Cardiac muscle cell (in vitro differentiated cells and primary cell): ENCODE measurements at regions not wholly inside any gene's neighbourhood (a gene's known extent, or its start where the extent isn't known, plus 50 kb on each side); places are given as distances from the start of the nearest gene placed in this dataset.

Experiments used
- DNase-seq, 2 donors: peaks; one replicate each; pipeline versions ENCODE4 v3.0.0 to v3.0.0-alpha.2; 2010 to 2017; ENCODE audit warnings: low read depth in 1 of 2, low spot score in 1 of 2
- H3K27ac ChIP-seq: fragments of 200-600 bp; sonication (generic); 2 replicates; pipeline ENCODE4 v1.5.1; 2016
- H3K27me3 ChIP-seq: fragments of 200-600 bp; sonication (generic); 2 replicates; pipeline ENCODE4 v1.6.0; 2016; ENCODE audit warnings: control low read depth
- H3K36me3 ChIP-seq: fragments of 200-600 bp; sonication (generic); 2 replicates; pipeline ENCODE4 v1.5.1; 2016; ENCODE audit warnings: control low read depth
- H3K4me1 ChIP-seq: fragments of 200-600 bp; sonication (generic); 2 replicates; pipeline ENCODE4 v1.8.1; 2017; ENCODE audit warnings: low read depth, mild to moderate bottlenecking, mixed run types
- H3K4me3 ChIP-seq: fragments of 200-600 bp; sonication (generic); 2 replicates; pipeline ENCODE4 v1.5.1; 2016; ENCODE audit warnings: mild to moderate bottlenecking
- H3K9me3 ChIP-seq: fragments of 200-600 bp; sonication (generic); 2 replicates; pipeline ENCODE4 v1.5.1; 2017; ENCODE audit warnings: low read depth, mild to moderate bottlenecking, control low read depth
- TF ChIP-seq, protein P1 (sequence below): IDR thresholded peaks from 2 replicates; pipeline ENCODE4 v1.5.1; 2012; ENCODE audit warnings: low read depth, mild to moderate bottlenecking, low read length

- Histone ChIP-seq H3K9me3 (no peaks in the 10 kb centered on the region), H3K4me1 (peaks cover 4% of the 10 kb centered on the region), H3K36me3 (no peaks in the 10 kb centered on the region), H3K4me3 (no peak overlapping the region), H3K27me3 (no peaks in the 10 kb centered on the region), H3K27ac (no peak overlapping the region)
- TF ChIP-seq, protein P1, sequence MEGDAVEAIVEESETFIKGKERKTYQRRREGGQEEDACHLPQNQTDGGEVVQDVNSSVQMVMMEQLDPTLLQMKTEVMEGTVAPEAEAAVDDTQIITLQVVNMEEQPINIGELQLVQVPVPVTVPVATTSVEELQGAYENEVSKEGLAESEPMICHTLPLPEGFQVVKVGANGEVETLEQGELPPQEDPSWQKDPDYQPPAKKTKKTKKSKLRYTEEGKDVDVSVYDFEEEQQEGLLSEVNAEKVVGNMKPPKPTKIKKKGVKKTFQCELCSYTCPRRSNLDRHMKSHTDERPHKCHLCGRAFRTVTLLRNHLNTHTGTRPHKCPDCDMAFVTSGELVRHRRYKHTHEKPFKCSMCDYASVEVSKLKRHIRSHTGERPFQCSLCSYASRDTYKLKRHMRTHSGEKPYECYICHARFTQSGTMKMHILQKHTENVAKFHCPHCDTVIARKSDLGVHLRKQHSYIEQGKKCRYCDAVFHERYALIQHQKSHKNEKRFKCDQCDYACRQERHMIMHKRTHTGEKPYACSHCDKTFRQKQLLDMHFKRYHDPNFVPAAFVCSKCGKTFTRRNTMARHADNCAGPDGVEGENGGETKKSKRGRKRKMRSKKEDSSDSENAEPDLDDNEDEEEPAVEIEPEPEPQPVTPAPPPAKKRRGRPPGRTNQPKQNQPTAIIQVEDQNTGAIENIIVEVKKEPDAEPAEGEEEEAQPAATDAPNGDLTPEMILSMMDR = no peak
- DNase-seq = no peak
Observed at GRCh38 chr6:90463359-90463758, 123.5 kb downstream of the MAP3K7 start.

DNA sequence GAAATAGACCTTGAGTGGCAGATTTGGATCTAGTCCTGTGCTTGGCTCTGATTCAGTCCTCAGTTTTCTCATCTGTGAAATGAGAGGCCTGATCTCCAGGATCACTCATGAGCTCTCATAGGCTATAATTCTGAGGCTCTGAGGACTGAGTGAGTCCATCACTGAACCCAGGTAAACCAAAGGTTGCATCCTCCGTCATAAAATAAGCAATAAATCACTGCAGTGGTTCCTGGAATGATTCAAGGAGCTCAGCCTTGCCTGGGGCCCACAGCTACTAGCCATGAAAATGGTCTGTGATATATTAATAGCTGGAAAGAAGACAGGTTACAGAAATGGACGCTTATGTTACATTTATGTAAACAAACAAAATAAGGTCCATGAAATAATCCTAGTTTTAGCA lies 124.8 kb downstream of the MAP3K7 start:
- H3K4me3 ChIP-seq = no peak overlapping the region
- peaks cover 4% of the 10 kb centered on the region for H3K4me1 ChIP-seq
- H3K27ac ChIP-seq = no peak overlapping the region
- H3K9me3 ChIP-seq = no peaks in the 10 kb centered on the region
- TF ChIP-seq, protein P1 = no peak
- DNase-seq = no peak
- no peaks in the 10 kb centered on the region for H3K27me3 ChIP-seq
- no peaks in the 10 kb centered on the region for H3K36me3 ChIP-seq

DNA sequence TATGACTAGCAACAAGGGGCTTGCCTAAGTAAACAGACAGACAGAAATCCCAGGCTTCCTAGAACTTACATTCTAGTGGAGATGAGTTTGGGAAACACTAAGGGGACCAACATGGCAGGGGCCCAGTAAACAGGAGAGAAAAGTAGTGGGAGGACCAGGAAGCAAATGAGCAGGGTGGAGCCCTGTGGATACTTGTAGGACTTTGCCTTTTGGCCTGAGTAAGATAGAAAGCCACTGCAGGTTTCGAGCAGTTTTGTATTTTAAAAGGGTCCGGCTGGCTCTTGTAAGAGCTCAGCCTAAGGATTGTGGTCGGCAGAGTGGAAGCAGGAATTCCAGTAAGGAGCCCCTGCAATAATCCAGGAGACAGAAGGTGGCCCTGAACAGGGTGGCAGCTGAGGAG lies 125.5 kb downstream of the MAP3K7 start:
- TF ChIP-seq, protein P1 = no peak

GRCh38 chr6:90460051-90460450 lies 126.8 kb downstream of the MAP3K7 start:
- Histone ChIP-seq H3K27me3 (no peaks in the 10 kb centered on the region), H3K4me1 (no peaks in the 10 kb centered on the region), H3K27ac (no peak overlapping the region), H3K9me3 (no peaks in the 10 kb centered on the region), H3K4me3 (no peak overlapping the region), H3K36me3 (no peaks in the 10 kb centered on the region)
- no peak for DNase-seq
- TF ChIP-seq, protein P1 = no peak

More for the DNA sequence above, 125.5 kb downstream of the MAP3K7 start:
- Histone ChIP-seq H3K4me3 (no peak overlapping the region), H3K27me3 (no peaks in the 10 kb centered on the region), H3K4me1 (no peaks in the 10 kb centered on the region), H3K36me3 (no peaks in the 10 kb centered on the region), H3K27ac (no peak overlapping the region), H3K9me3 (no peaks in the 10 kb centered on the region)
- no peak for DNase-seq

DNA sequence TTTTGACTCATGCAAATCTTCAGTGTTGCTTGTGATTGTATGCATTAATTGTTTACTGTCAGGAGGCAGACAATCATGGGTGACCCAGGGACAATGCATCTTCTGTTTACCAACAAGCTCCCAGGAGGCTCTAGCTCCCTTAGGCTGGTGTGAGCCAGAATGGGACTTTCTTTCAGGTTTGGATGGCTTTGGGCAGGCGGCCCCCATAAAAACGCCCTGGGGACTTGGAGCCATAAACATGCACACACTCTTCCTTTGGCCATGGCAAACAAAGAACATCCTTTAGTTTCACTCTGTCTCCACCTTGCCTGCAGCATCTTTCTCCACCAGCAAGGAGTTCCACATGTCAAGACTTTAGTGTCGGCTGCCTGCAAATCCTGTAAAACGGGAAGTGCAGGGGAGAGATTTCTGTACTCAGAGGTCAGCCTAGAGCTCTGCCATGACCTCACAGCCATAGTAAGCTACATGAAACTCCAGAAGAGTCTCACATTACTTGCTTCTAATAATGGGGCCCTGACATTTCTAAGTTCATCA lies 127.6 kb downstream of the MAP3K7 start:
- TF ChIP-seq, protein P1 = no peak

More for the DNA sequence above, 127.6 kb downstream of the MAP3K7 start:
- Histone ChIP-seq H3K27ac (no peak overlapping the region), H3K4me1 (no peaks in the 10 kb centered on the region), H3K27me3 (no peaks in the 10 kb centered on the region), H3K36me3 (no peaks in the 10 kb centered on the region), H3K9me3 (no peaks in the 10 kb centered on the region), H3K4me3 (no peak overlapping the region)
- no peak for DNase-seq
